DOHH2 (cell line): ENCODE measurements at regions not wholly inside any gene's neighbourhood (a gene's known extent, or its start where the extent isn't known, plus 50 kb on each side); places are given as distances from the start of the nearest gene placed in this dataset.

Source experiments
- CTCF ChIP-seq: fragments of 200-600 bp; sonication (generic); IDR thresholded peaks from one replicate; pipeline ENCODE4 v1.5.1; 2014; ENCODE audit warnings: antibody characterized with exemption, mild to moderate bottlenecking, low read depth, low read length; ENCODE audit not compliant: poor library complexity, severe bottlenecking
- EZH2phosphoT487 ChIP-seq: fragments of 200-600 bp; sonication (generic); IDR thresholded peaks from 2 replicates; pipeline ENCODE4 v1.6.1; 2017; ENCODE audit warnings: borderline replicate concordance, mild to moderate bottlenecking, antibody characterized with exemption, low read length, moderate library complexity, mixed read lengths

- TF ChIP-seq CTCF (no peak), EZH2phosphoT487 (no peak)
These were observed 350.5 kb upstream of the PRMT6 start for GRCh38 chr1:106705971-106706370.
